ENCODE measurements at regions not wholly inside any gene's neighbourhood (a gene's known extent, or its start where the extent isn't known, plus 50 kb on each side); places are given as distances from the start of the nearest gene placed in this dataset.

- H3K36me3 ChIP-seq (ENCODE audit: control insufficient read depth, insufficient read depth, low read length), result no peaks in the 10 kb centered on the region
- H3K4me1 ChIP-seq (ENCODE audit: control insufficient read depth, insufficient read depth, low read length), result peaks cover 10% of the 10 kb centered on the region
- peaks cover 12 to 14% of the 10 kb centered on the region in 2 donors for H3K27me3 Mint-ChIP-seq (ENCODE audit: low read depth in 2 of 2)
- no peak overlapping the region for H3K4me3 Mint-ChIP-seq
- H3K9me3 Mint-ChIP-seq, result no peaks in the 10 kb centered on the region
- DNase-seq (no peak), ATAC-seq (no peak)
- TF ChIP-seq, protein P1, sequence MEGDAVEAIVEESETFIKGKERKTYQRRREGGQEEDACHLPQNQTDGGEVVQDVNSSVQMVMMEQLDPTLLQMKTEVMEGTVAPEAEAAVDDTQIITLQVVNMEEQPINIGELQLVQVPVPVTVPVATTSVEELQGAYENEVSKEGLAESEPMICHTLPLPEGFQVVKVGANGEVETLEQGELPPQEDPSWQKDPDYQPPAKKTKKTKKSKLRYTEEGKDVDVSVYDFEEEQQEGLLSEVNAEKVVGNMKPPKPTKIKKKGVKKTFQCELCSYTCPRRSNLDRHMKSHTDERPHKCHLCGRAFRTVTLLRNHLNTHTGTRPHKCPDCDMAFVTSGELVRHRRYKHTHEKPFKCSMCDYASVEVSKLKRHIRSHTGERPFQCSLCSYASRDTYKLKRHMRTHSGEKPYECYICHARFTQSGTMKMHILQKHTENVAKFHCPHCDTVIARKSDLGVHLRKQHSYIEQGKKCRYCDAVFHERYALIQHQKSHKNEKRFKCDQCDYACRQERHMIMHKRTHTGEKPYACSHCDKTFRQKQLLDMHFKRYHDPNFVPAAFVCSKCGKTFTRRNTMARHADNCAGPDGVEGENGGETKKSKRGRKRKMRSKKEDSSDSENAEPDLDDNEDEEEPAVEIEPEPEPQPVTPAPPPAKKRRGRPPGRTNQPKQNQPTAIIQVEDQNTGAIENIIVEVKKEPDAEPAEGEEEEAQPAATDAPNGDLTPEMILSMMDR (IDR thresholded peaks at IDR 0.05), result no peak
- 91% methylated on average over 1 of the region's 1 CpG for WGBS (ENCODE audit: insufficient coverage)
- peaks cover 7 to 10% of the 10 kb centered on the region in 2 donors for H3K4me1 Mint-ChIP-seq
- H3K9me3 ChIP-seq (ENCODE audit: control insufficient read depth, insufficient read depth, low read length), result no peaks in the 10 kb centered on the region
- no peaks in the 10 kb centered on the region for H3K36me3 Mint-ChIP-seq
- H3K27ac Mint-ChIP-seq, result peak overlapping the region in 1 of 2 donors; percentile 10
- no peak overlapping the region for H3K27ac ChIP-seq (ENCODE audit: low read length)
- no peaks in the 10 kb centered on the region for H3K27me3 ChIP-seq (ENCODE audit: control insufficient read depth, insufficient read depth, low read length)
- no peak overlapping the region for H3K4me3 ChIP-seq (ENCODE audit: low read length)
- intact Hi-C loops (cut with micrococcal nuclease), result no loop called here
Measured at GRCh38 chr6:29999416-29999815, 57.1 kb downstream of the HLA-A start.

DNA sequence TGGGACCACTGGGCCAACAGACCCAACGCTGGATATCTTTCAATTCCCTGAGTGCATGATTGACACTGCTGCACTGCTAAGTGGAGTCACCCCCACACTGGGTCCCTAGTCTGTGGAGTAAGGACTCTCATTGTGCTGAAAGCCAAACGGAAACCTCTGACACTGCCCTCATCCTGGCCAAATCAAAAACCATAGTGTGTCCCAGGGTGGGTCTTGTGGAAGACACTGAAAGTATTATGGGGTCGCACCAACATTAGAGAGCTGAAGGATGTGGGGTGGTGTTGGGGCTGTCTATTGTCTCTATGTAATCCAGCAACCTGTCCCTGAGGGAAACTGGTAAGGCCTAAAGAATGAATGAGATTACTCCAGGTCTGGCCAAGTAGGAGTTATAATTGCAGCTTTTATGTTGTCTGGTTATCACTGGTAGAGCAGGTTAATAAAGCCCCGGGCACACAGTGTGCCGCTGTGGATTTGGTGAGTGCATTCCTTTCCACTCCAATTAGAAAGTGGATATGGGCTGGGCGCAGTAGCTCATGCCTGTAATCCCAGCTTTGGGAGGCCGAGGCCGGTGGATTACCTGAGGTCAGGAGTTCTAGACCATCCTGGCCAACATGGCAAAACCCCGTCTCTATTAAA lies 57.9 kb downstream of the HLA-A start:
- H3K36me3 Mint-ChIP-seq, result no peaks in the 10 kb centered on the region

GRCh38 chr6:30002871-30003270 lies 58.2 kb upstream of the POLR1H start:
- 84% methylated on average over 3 of the region's 3 CpGs for whole genome bisulfite sequencing (ENCODE audit: insufficient coverage)
- intact Hi-C loops (cut with micrococcal nuclease), result no loop called here
- H3K27me3 Mint-ChIP-seq (ENCODE audit: low read depth in 2 of 2), result peaks cover 32 to 34% of the 10 kb centered on the region in 2 donors

More for the DNA sequence above, 57.9 kb downstream of the HLA-A start:
- peak overlapping the region in 1 of 2 donors; percentile 10 for H3K27ac Mint-ChIP-seq
- Histone ChIP-seq H3K27ac (ENCODE audit: low read length) (no peak overlapping the region), H3K9me3 (ENCODE audit: control insufficient read depth, insufficient read depth, low read length) (no peaks in the 10 kb centered on the region), H3K4me1 (ENCODE audit: control insufficient read depth, insufficient read depth, low read length) (peaks cover 10% of the 10 kb centered on the region), H3K36me3 (ENCODE audit: control insufficient read depth, insufficient read depth, low read length) (no peaks in the 10 kb centered on the region), H3K4me3 (ENCODE audit: low read length) (no peak overlapping the region), H3K27me3 (ENCODE audit: control insufficient read depth, insufficient read depth, low read length) (no peaks in the 10 kb centered on the region)
- no peak overlapping the region for H3K4me3 Mint-ChIP-seq
- H3K4me1 Mint-ChIP-seq, result peaks cover 7 to 10% of the 10 kb centered on the region in 2 donors
- TF ChIP-seq, protein P1 (IDR thresholded peaks at IDR 0.05), result no peak
- intact Hi-C loops (cut with micrococcal nuclease), result no loop called here
- H3K27me3 Mint-ChIP-seq (ENCODE audit: low read depth in 2 of 2), result peaks cover 17 to 18% of the 10 kb centered on the region in 2 donors
- ATAC-seq (no peak), DNase-seq (no peak)
- WGBS (ENCODE audit: insufficient coverage), result 76% methylated on average over 9 of the region's 9 CpGs
- no peaks in the 10 kb centered on the region for H3K9me3 Mint-ChIP-seq

More at GRCh38 chr6:30002871-30003270, 58.2 kb upstream of the POLR1H start:
- H3K27me3 ChIP-seq (ENCODE audit: control insufficient read depth, insufficient read depth, low read length), result peaks cover 20% of the 10 kb centered on the region
- H3K9me3 ChIP-seq (ENCODE audit: control insufficient read depth, insufficient read depth, low read length), result no peaks in the 10 kb centered on the region
- Mint-ChIP-seq H3K36me3 (no peaks in the 10 kb centered on the region), H3K4me3 (no peak overlapping the region), H3K4me1 (peaks cover 15 to 34% of the 10 kb centered on the region in 2 donors), H3K9me3 (no peaks in the 10 kb centered on the region), H3K27ac (no peak overlapping the region)
- peaks cover 30% of the 10 kb centered on the region for H3K4me1 ChIP-seq (ENCODE audit: control insufficient read depth, insufficient read depth, low read length)
- no peak overlapping the region for H3K4me3 ChIP-seq (ENCODE audit: low read length)
- TF ChIP-seq, protein P1 (IDR thresholded peaks at IDR 0.05), result no peak
- DNase-seq, result no peak
- H3K27ac ChIP-seq (ENCODE audit: low read length), result no peak overlapping the region
- H3K36me3 ChIP-seq (ENCODE audit: control insufficient read depth, insufficient read depth, low read length), result no peaks in the 10 kb centered on the region
- no peak for ATAC-seq

Data from natural killer cell (primary cell).